ENCODE measurements at regions not wholly inside any gene's neighbourhood (a gene's known extent, or its start where the extent isn't known, plus 50 kb on each side); places are given as distances from the start of the nearest gene placed in this dataset.

- no peaks in the 10 kb centered on the region for H3K4me1 ChIP-seq (ENCODE audit: insufficient read depth, insufficient read length)
- H3K9me3 ChIP-seq (ENCODE audit: insufficient read depth, low read length) = no peaks in the 10 kb centered on the region
- no peak overlapping the region for H3K4me3 ChIP-seq (ENCODE audit: insufficient read length, low read depth)
- TF ChIP-seq YY1 (IDR thresholded peaks at IDR 0.05; ENCODE audit: insufficient read depth, insufficient read length) (no peak), ZNF274 (IDR thresholded peaks at IDR 0.05; ENCODE audit: low read depth, low read length) (no peak), SUZ12 (IDR thresholded peaks at IDR 0.05; ENCODE audit: extremely low read depth, insufficient read depth, insufficient read length) (no peak)
- DNase-seq (ENCODE audit: low read depth, low spot score) = no peak
- H3K27me3 ChIP-seq (ENCODE audit: insufficient read depth, insufficient read length) = no peaks in the 10 kb centered on the region
- no peaks in the 10 kb centered on the region for H3K36me3 ChIP-seq (ENCODE audit: insufficient read depth, insufficient read length, low read length)
- H3K9ac ChIP-seq (ENCODE audit: insufficient read length, low read depth) = no peak overlapping the region
Measured at GRCh38 chr7:82678716-82679115, 235.1 kb upstream of the CACNA2D1 start.

GRCh38 chr7:82678259-82678658 is 234.7 kb upstream of the CACNA2D1 start:
- Histone ChIP-seq H3K9me3 (ENCODE audit: insufficient read depth, low read length) (no peaks in the 10 kb centered on the region), H3K4me3 (ENCODE audit: insufficient read length, low read depth) (no peak overlapping the region), H3K9ac (ENCODE audit: insufficient read length, low read depth) (no peak overlapping the region), H3K36me3 (ENCODE audit: insufficient read depth, insufficient read length, low read length) (no peaks in the 10 kb centered on the region), H3K4me1 (ENCODE audit: insufficient read depth, insufficient read length) (no peaks in the 10 kb centered on the region), H3K27me3 (ENCODE audit: insufficient read depth, insufficient read length) (no peaks in the 10 kb centered on the region)
- TF ChIP-seq SUZ12 (IDR thresholded peaks at IDR 0.05; ENCODE audit: extremely low read depth, insufficient read depth, insufficient read length) = no peak
- DNase-seq (ENCODE audit: low read depth, low spot score) = no peak

- no peak for DNase-seq (ENCODE audit: low read depth, low spot score)
- Histone ChIP-seq H3K4me3 (ENCODE audit: insufficient read length, low read depth) (no peak overlapping the region), H3K4me1 (ENCODE audit: insufficient read depth, insufficient read length) (no peaks in the 10 kb centered on the region), H3K9ac (ENCODE audit: insufficient read length, low read depth) (no peak overlapping the region), H3K9me3 (ENCODE audit: insufficient read depth, low read length) (no peaks in the 10 kb centered on the region), H3K27me3 (ENCODE audit: insufficient read depth, insufficient read length) (no peaks in the 10 kb centered on the region), H3K36me3 (ENCODE audit: insufficient read depth, insufficient read length, low read length) (no peaks in the 10 kb centered on the region)
- TF ChIP-seq SUZ12 (IDR thresholded peaks at IDR 0.05; ENCODE audit: extremely low read depth, insufficient read depth, insufficient read length) (no peak), YY1 (IDR thresholded peaks at IDR 0.05; ENCODE audit: insufficient read depth, insufficient read length) (no peak), ZNF274 (IDR thresholded peaks at IDR 0.05; ENCODE audit: low read depth, low read length) (no peak)
Measured at GRCh38 chr7:82677493-82677892, 233.9 kb upstream of the CACNA2D1 start.

- Histone ChIP-seq H3K9me3 (ENCODE audit: insufficient read depth, low read length) (no peaks in the 10 kb centered on the region), H3K4me1 (ENCODE audit: insufficient read depth, insufficient read length) (no peaks in the 10 kb centered on the region), H3K9ac (ENCODE audit: insufficient read length, low read depth) (no peak overlapping the region), H3K36me3 (ENCODE audit: insufficient read depth, insufficient read length, low read length) (no peaks in the 10 kb centered on the region), H3K27me3 (ENCODE audit: insufficient read depth, insufficient read length) (no peaks in the 10 kb centered on the region), H3K4me3 (ENCODE audit: insufficient read length, low read depth) (no peak overlapping the region)
- TF ChIP-seq YY1 (IDR thresholded peaks at IDR 0.05; ENCODE audit: insufficient read depth, insufficient read length) (no peak), SUZ12 (IDR thresholded peaks at IDR 0.05; ENCODE audit: extremely low read depth, insufficient read depth, insufficient read length) (no peak), ZNF274 (IDR thresholded peaks at IDR 0.05; ENCODE audit: low read depth, low read length) (no peak)
- DNase-seq (ENCODE audit: low read depth, low spot score) = no peak
Measured at GRCh38 chr7:82676777-82677463, 233.3 kb upstream of the CACNA2D1 start.

GRCh38 chr7:82675396-82675795 is 231.8 kb upstream of the CACNA2D1 start:
- H3K27me3 ChIP-seq (ENCODE audit: insufficient read depth, insufficient read length) = no peaks in the 10 kb centered on the region
- no peak overlapping the region for H3K9ac ChIP-seq (ENCODE audit: insufficient read length, low read depth)
- no peaks in the 10 kb centered on the region for H3K4me1 ChIP-seq (ENCODE audit: insufficient read depth, insufficient read length)
- H3K36me3 ChIP-seq (ENCODE audit: insufficient read depth, insufficient read length, low read length) = no peaks in the 10 kb centered on the region
- TF ChIP-seq YY1 (IDR thresholded peaks at IDR 0.05; ENCODE audit: insufficient read depth, insufficient read length) (no peak), SUZ12 (IDR thresholded peaks at IDR 0.05; ENCODE audit: extremely low read depth, insufficient read depth, insufficient read length) (no peak), ZNF274 (IDR thresholded peaks at IDR 0.05; ENCODE audit: low read depth, low read length) (no peak)
- H3K9me3 ChIP-seq (ENCODE audit: insufficient read depth, low read length) = no peaks in the 10 kb centered on the region
- no peak for DNase-seq (ENCODE audit: low read depth, low spot score)
- no peak overlapping the region for H3K4me3 ChIP-seq (ENCODE audit: insufficient read length, low read depth)

GRCh38 chr7:82674268-82674667 is 230.7 kb upstream of the CACNA2D1 start:
- no peak for TF ChIP-seq ZNF274 (IDR thresholded peaks at IDR 0.05; ENCODE audit: low read depth, low read length)
- no peak for TF ChIP-seq SUZ12 (IDR thresholded peaks at IDR 0.05; ENCODE audit: extremely low read depth, insufficient read depth, insufficient read length)
- no peak for TF ChIP-seq YY1 (IDR thresholded peaks at IDR 0.05; ENCODE audit: insufficient read depth, insufficient read length)
- no peaks in the 10 kb centered on the region for H3K27me3 ChIP-seq (ENCODE audit: insufficient read depth, insufficient read length)
- no peaks in the 10 kb centered on the region for H3K9me3 ChIP-seq (ENCODE audit: insufficient read depth, low read length)
- no peaks in the 10 kb centered on the region for H3K36me3 ChIP-seq (ENCODE audit: insufficient read depth, insufficient read length, low read length)
- H3K9ac ChIP-seq (ENCODE audit: insufficient read length, low read depth) = no peak overlapping the region
- no peak overlapping the region for H3K4me3 ChIP-seq (ENCODE audit: insufficient read length, low read depth)
- no peaks in the 10 kb centered on the region for H3K4me1 ChIP-seq (ENCODE audit: insufficient read depth, insufficient read length)
- DNase-seq (ENCODE audit: low read depth, low spot score) = no peak

- no peaks in the 10 kb centered on the region for H3K4me1 ChIP-seq (ENCODE audit: insufficient read depth, insufficient read length)
- H3K36me3 ChIP-seq (ENCODE audit: insufficient read depth, insufficient read length, low read length) = no peaks in the 10 kb centered on the region
- H3K27me3 ChIP-seq (ENCODE audit: insufficient read depth, insufficient read length) = no peaks in the 10 kb centered on the region
- TF ChIP-seq YY1 (IDR thresholded peaks at IDR 0.05; ENCODE audit: insufficient read depth, insufficient read length) (no peak), SUZ12 (IDR thresholded peaks at IDR 0.05; ENCODE audit: extremely low read depth, insufficient read depth, insufficient read length) (no peak), ZNF274 (IDR thresholded peaks at IDR 0.05; ENCODE audit: low read depth, low read length) (no peak)
- H3K9ac ChIP-seq (ENCODE audit: insufficient read length, low read depth) = no peak overlapping the region
- H3K4me3 ChIP-seq (ENCODE audit: insufficient read length, low read depth) = no peak overlapping the region
- no peak for DNase-seq (ENCODE audit: low read depth, low spot score)
- no peaks in the 10 kb centered on the region for H3K9me3 ChIP-seq (ENCODE audit: insufficient read depth, low read length)
Measured at GRCh38 chr7:82672078-82672477, 228.5 kb upstream of the CACNA2D1 start.

All from NT2/D1 (cell line).